HG02852 (cell line): ENCODE measurements at regions not wholly inside any gene's neighbourhood (a gene's known extent, or its start where the extent isn't known, plus 50 kb on each side); places are given as distances from the start of the nearest gene placed in this dataset.
"Not testable (repeated sequence)": the region's sequence is repeated elsewhere in the genome, so short reads cannot be mapped to it uniquely, and the experiment has no call there.

Experiments
- ATAC-seq: cut with Tn5 transposase; IDR thresholded peaks from one replicate; pipeline ENCODE4 v1.9.1; 2021; ENCODE audit warnings: mild to moderate bottlenecking, moderate library complexity; ENCODE audit not compliant: unreplicated experiment

GRCh38 chr4:126546197-126546596 lies 1086.6 kb upstream of the INTU start:
- not testable (repeated sequence) for ATAC-seq

GRCh38 chr4:126547352-126547751 lies 1085.4 kb upstream of the INTU start:
- ATAC-seq: no peak

GRCh38 chr4:126548890-126549289 lies 1083.9 kb upstream of the INTU start:
- ATAC-seq: no peak

GRCh38 chr4:126552321-126552720 lies 1080.4 kb upstream of the INTU start:
- ATAC-seq: no peak

- no peak for ATAC-seq
Measured at GRCh38 chr4:126553248-126553647, 1079.5 kb upstream of the INTU start.

GRCh38 chr4:126558596-126558995 lies 1074.2 kb upstream of the INTU start:
- ATAC-seq: no peak

- no peak for ATAC-seq
Measured at GRCh38 chr4:126559961-126560360, 1072.8 kb upstream of the INTU start.

- ATAC-seq: no peak
Measured at GRCh38 chr4:126560794-126561193, 1072.0 kb upstream of the INTU start.

- ATAC-seq: no peak
Measured at GRCh38 chr4:126563389-126563788, 1069.4 kb upstream of the INTU start.

GRCh38 chr4:126564283-126564854 lies 1068.4 kb upstream of the INTU start:
- no peak for ATAC-seq

- no peak for ATAC-seq
Measured at GRCh38 chr4:126568652-126569570, 1063.8 kb upstream of the INTU start.

GRCh38 chr4:126572264-126572663 lies 1060.5 kb upstream of the INTU start:
- ATAC-seq: no peak

- no peak for ATAC-seq
Measured at GRCh38 chr4:126582737-126583136, 1050.0 kb upstream of the INTU start.

GRCh38 chr4:126583509-126583908 lies 1049.2 kb upstream of the INTU start:
- ATAC-seq: no peak

GRCh38 chr4:126591583-126591982 lies 1041.2 kb upstream of the INTU start:
- ATAC-seq: no peak

GRCh38 chr4:126592088-126592487 lies 1040.7 kb upstream of the INTU start:
- ATAC-seq: no peak

- no peak for ATAC-seq
Measured at GRCh38 chr4:126593626-126594025, 1039.1 kb upstream of the INTU start.

- ATAC-seq: no peak
Measured at GRCh38 chr4:126595643-126596042, 1037.1 kb upstream of the INTU start.

- ATAC-seq: no peak
Measured at GRCh38 chr4:126599746-126600145, 1033.0 kb upstream of the INTU start.

GRCh38 chr4:126603210-126603609 lies 1029.5 kb upstream of the INTU start:
- no peak for ATAC-seq

- no peak for ATAC-seq
Measured at GRCh38 chr4:126603825-126604224, 1028.9 kb upstream of the INTU start.

- ATAC-seq: peak; percentile 70
Measured at GRCh38 chr4:126604268-126604867, 1028.4 kb upstream of the INTU start.
